HG03025 (cell line): ENCODE measurements at regions not wholly inside any gene's neighbourhood (a gene's known extent, or its start where the extent isn't known, plus 50 kb on each side); places are given as distances from the start of the nearest gene placed in this dataset.

Experiments used
- ATAC-seq: cut with Tn5 transposase; IDR thresholded peaks from one replicate; pipeline ENCODE4 v1.9.1; 2021; ENCODE audit warnings: mild to moderate bottlenecking, moderate library complexity; ENCODE audit not compliant: unreplicated experiment, low FRiP score

- no peak for ATAC-seq
Measured at GRCh38 chr4:96845819-96846218, 1005.9 kb downstream of the PDHA2 start.

- no peak for ATAC-seq
Measured at GRCh38 chr4:96874657-96875056, 1034.8 kb downstream of the PDHA2 start.

GRCh38 chr4:96879527-96879926 lies 1039.6 kb downstream of the PDHA2 start:
- no peak for ATAC-seq

- ATAC-seq, result no peak
Measured at GRCh38 chr4:96887857-96888256, 1048.0 kb downstream of the PDHA2 start.

GRCh38 chr4:96894621-96895020 lies 1054.7 kb downstream of the PDHA2 start:
- ATAC-seq, result no peak

- ATAC-seq, result no peak
Measured at GRCh38 chr4:96895826-96896225, 1055.9 kb downstream of the PDHA2 start.

GRCh38 chr4:96912716-96913115 lies 1072.8 kb downstream of the PDHA2 start:
- ATAC-seq, result no peak

GRCh38 chr4:96913441-96914080 lies 1073.7 kb downstream of the PDHA2 start:
- ATAC-seq, result no peak

GRCh38 chr4:96916711-96917110 lies 1076.8 kb downstream of the PDHA2 start:
- ATAC-seq, result no peak

- ATAC-seq, result no peak
Measured at GRCh38 chr4:96936886-96937285, 1097.0 kb downstream of the PDHA2 start.

GRCh38 chr4:96946552-96946951 lies 1106.7 kb downstream of the PDHA2 start:
- no peak for ATAC-seq

GRCh38 chr4:96952610-96953009 lies 1112.7 kb downstream of the PDHA2 start:
- ATAC-seq, result no peak

GRCh38 chr4:96955226-96955625 lies 1115.3 kb downstream of the PDHA2 start:
- ATAC-seq, result no peak

GRCh38 chr4:96955691-96956090 lies 1115.8 kb downstream of the PDHA2 start:
- no peak for ATAC-seq

- ATAC-seq, result no peak
Measured at GRCh38 chr4:96969455-96969854, 1129.6 kb downstream of the PDHA2 start.

GRCh38 chr4:96972920-96973319 lies 1133.0 kb downstream of the PDHA2 start:
- no peak for ATAC-seq

GRCh38 chr4:96974295-96974694 lies 1134.4 kb downstream of the PDHA2 start:
- no peak for ATAC-seq

GRCh38 chr4:96983830-96984229 lies 1143.9 kb downstream of the PDHA2 start:
- ATAC-seq, result no peak

- ATAC-seq, result no peak
Measured at GRCh38 chr4:96986816-96987215, 1146.9 kb downstream of the PDHA2 start.

- ATAC-seq, result no peak
Measured at GRCh38 chr4:96991083-96991482, 1151.2 kb downstream of the PDHA2 start.

- ATAC-seq, result no peak
Measured at GRCh38 chr4:96992443-96992842, 1150.8 kb downstream of the STPG2 start.

GRCh38 chr4:96993560-96993959 lies 1149.7 kb downstream of the STPG2 start:
- peak; percentile 66 for ATAC-seq

GRCh38 chr4:97003715-97004114 lies 1139.6 kb downstream of the STPG2 start:
- ATAC-seq, result no peak
